ENCODE measurements at regions not wholly inside any gene's neighbourhood (a gene's known extent, or its start where the extent isn't known, plus 50 kb on each side); places are given as distances from the start of the nearest gene placed in this dataset.

GRCh38 chr11:127362754-127363308 is 362.3 kb upstream of the KIRREL3 start:
- DNase-seq (ENCODE audit: insufficient read length, low spot score) (no peak), FAIRE-seq (no peak)
- TF ChIP-seq SPI1 (IDR thresholded peaks at IDR 0.05; ENCODE audit: low read depth, low read length) (no peak), POU2F2 (IDR thresholded peaks at IDR 0.05; ENCODE audit: low read depth, low read length) (no peak), TAF1 (IDR thresholded peaks at IDR 0.05; ENCODE audit: low read depth, low read length) (no peak), PAX5 (IDR thresholded peaks at IDR 0.05; ENCODE audit: insufficient read depth, low read length, severe bottlenecking) (no peak), POLR2A (IDR thresholded peaks at IDR 0.05; ENCODE audit: low read depth, low read length) (no peak)

GRCh38 chr11:127358160-127358559 is 357.6 kb upstream of the KIRREL3 start:
- TF ChIP-seq TAF1 (IDR thresholded peaks at IDR 0.05; ENCODE audit: low read depth, low read length) (no peak), POLR2A (IDR thresholded peaks at IDR 0.05; ENCODE audit: low read depth, low read length) (no peak), POLR2AphosphoS5 (IDR thresholded peaks at IDR 0.05; ENCODE audit: low read depth, low read length) (no peak), PAX5 (IDR thresholded peaks at IDR 0.05; ENCODE audit: insufficient read depth, low read length, severe bottlenecking) (no peak)
- no peak for FAIRE-seq

DNA sequence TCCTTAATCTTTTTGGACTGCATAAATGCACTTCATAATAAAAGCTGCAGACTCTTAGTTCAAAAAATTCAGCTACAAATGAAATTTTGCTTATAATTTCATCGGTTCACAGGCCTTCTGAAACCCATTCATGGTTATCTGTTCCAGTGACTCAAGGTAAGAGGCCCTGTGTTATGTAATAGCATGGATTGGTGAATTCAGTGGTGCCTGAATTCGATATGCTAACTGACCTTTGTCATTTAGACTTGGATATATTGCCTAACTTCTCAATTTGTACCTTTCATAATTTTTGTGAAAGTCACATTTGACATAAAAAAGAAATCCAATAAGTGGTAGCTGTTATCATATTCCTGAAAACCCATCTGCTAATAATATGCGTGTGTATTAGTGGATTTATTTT is 349.9 kb upstream of the KIRREL3 start:
- FAIRE-seq, result no peak
- TF ChIP-seq SPI1 (IDR thresholded peaks at IDR 0.05; ENCODE audit: low read depth, low read length) (no peak), TAF1 (IDR thresholded peaks at IDR 0.05; ENCODE audit: low read depth, low read length) (no peak), POLR2AphosphoS5 (IDR thresholded peaks at IDR 0.05; ENCODE audit: low read depth, low read length) (no peak), PAX5 (IDR thresholded peaks at IDR 0.05; ENCODE audit: insufficient read depth, low read length, severe bottlenecking) (no peak), POLR2A (IDR thresholded peaks at IDR 0.05; ENCODE audit: low read depth, low read length) (no peak), POU2F2 (IDR thresholded peaks at IDR 0.05; ENCODE audit: low read depth, low read length) (no peak)
- DNase-seq (ENCODE audit: insufficient read length, low spot score), result no peak

More at GRCh38 chr11:127358160-127358559, 357.6 kb upstream of the KIRREL3 start:
- no peak for DNase-seq (ENCODE audit: insufficient read length, low spot score)

- peak; percentile 13 for DNase-seq (ENCODE audit: insufficient read length, low spot score)
- no peak for FAIRE-seq
- no peak for TF ChIP-seq POLR2AphosphoS5 (IDR thresholded peaks at IDR 0.05; ENCODE audit: low read depth, low read length)
- no peak for TF ChIP-seq SPI1 (IDR thresholded peaks at IDR 0.05; ENCODE audit: low read depth, low read length)
Measured at GRCh38 chr11:127345819-127346459, 345.4 kb upstream of the KIRREL3 start.

- TF ChIP-seq TAF1 (IDR thresholded peaks at IDR 0.05; ENCODE audit: low read depth, low read length), result no peak
- TF ChIP-seq POU2F2 (IDR thresholded peaks at IDR 0.05; ENCODE audit: low read depth, low read length), result no peak
- TF ChIP-seq POLR2A (IDR thresholded peaks at IDR 0.05; ENCODE audit: low read depth, low read length), result no peak
- no peak for TF ChIP-seq PAX5 (IDR thresholded peaks at IDR 0.05; ENCODE audit: insufficient read depth, low read length, severe bottlenecking)
- no peak for TF ChIP-seq SPI1 (IDR thresholded peaks at IDR 0.05; ENCODE audit: low read depth, low read length)
- TF ChIP-seq POLR2AphosphoS5 (IDR thresholded peaks at IDR 0.05; ENCODE audit: low read depth, low read length), result no peak
- FAIRE-seq, result no peak
- no peak for DNase-seq (ENCODE audit: insufficient read length, low spot score)
Measured at GRCh38 chr11:127340438-127340837, 339.9 kb upstream of the KIRREL3 start.

- no peak for DNase-seq (ENCODE audit: insufficient read length, low spot score)
- FAIRE-seq, result no peak
- TF ChIP-seq POLR2AphosphoS5 (IDR thresholded peaks at IDR 0.05; ENCODE audit: low read depth, low read length) (no peak), POU2F2 (IDR thresholded peaks at IDR 0.05; ENCODE audit: low read depth, low read length) (no peak), TAF1 (IDR thresholded peaks at IDR 0.05; ENCODE audit: low read depth, low read length) (no peak), POLR2A (IDR thresholded peaks at IDR 0.05; ENCODE audit: low read depth, low read length) (no peak), SPI1 (IDR thresholded peaks at IDR 0.05; ENCODE audit: low read depth, low read length) (no peak), PAX5 (IDR thresholded peaks at IDR 0.05; ENCODE audit: insufficient read depth, low read length, severe bottlenecking) (no peak)
Measured at GRCh38 chr11:127339376-127339775, 338.8 kb upstream of the KIRREL3 start.

GRCh38 chr11:127338380-127339259 is 338.1 kb upstream of the KIRREL3 start:
- FAIRE-seq, result no peak
- TF ChIP-seq SPI1 (IDR thresholded peaks at IDR 0.05; ENCODE audit: low read depth, low read length) (no peak), TAF1 (IDR thresholded peaks at IDR 0.05; ENCODE audit: low read depth, low read length) (no peak), POU2F2 (IDR thresholded peaks at IDR 0.05; ENCODE audit: low read depth, low read length) (no peak)

DNA sequence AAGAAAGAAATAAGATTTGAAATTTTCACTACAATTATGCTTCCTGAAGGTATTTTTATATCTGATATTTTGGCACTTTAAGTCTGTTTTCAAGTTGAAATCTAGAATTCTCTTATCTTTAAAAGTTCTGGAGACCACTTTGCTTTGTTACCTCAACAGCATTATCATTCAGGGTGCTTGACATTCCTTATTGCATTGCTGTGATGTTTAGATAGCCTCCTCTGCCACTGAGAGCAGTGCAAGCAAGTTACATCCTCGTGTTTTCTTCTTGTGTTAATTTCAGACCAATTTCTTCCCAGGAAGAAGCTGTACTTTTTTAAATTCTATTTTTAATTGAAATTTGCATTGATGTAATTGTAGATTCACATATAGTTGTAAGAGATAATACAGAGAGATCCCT is 333.9 kb upstream of the KIRREL3 start:
- FAIRE-seq, result no peak
- TF ChIP-seq SPI1 (IDR thresholded peaks at IDR 0.05; ENCODE audit: low read depth, low read length), result no peak
- TF ChIP-seq POLR2A (IDR thresholded peaks at IDR 0.05; ENCODE audit: low read depth, low read length), result no peak
- no peak for TF ChIP-seq PAX5 (IDR thresholded peaks at IDR 0.05; ENCODE audit: insufficient read depth, low read length, severe bottlenecking)
- TF ChIP-seq POU2F2 (IDR thresholded peaks at IDR 0.05; ENCODE audit: low read depth, low read length), result no peak
- no peak for TF ChIP-seq TAF1 (IDR thresholded peaks at IDR 0.05; ENCODE audit: low read depth, low read length)
- no peak for TF ChIP-seq POLR2AphosphoS5 (IDR thresholded peaks at IDR 0.05; ENCODE audit: low read depth, low read length)
- DNase-seq (ENCODE audit: insufficient read length, low spot score), result no peak

More at GRCh38 chr11:127338380-127339259, 338.1 kb upstream of the KIRREL3 start:
- no peak for DNase-seq (ENCODE audit: insufficient read length, low spot score)

DNA sequence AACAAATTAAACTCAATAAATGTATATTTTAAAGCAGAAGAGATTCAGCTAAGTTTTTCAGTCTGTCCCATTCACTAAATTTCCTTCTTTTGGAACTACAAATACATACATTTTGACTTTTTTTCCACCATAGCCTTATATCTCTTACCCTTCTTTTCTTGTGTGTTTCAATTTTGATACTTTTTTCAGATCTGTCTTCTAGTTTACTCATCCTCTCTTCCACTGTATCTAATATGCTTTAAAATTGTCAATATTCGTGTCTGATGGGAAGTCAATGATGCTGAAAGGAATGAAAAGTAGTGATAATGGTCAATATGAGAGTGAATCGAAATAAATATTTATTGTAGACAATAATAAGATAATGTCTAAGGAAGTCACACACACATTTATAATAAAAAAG is 332.3 kb upstream of the KIRREL3 start:
- FAIRE-seq (no peak), DNase-seq (ENCODE audit: insufficient read length, low spot score) (no peak)
- TF ChIP-seq SPI1 (IDR thresholded peaks at IDR 0.05; ENCODE audit: low read depth, low read length) (no peak), POLR2A (IDR thresholded peaks at IDR 0.05; ENCODE audit: low read depth, low read length) (no peak), POLR2AphosphoS5 (IDR thresholded peaks at IDR 0.05; ENCODE audit: low read depth, low read length) (no peak), PAX5 (IDR thresholded peaks at IDR 0.05; ENCODE audit: insufficient read depth, low read length, severe bottlenecking) (no peak), POU2F2 (IDR thresholded peaks at IDR 0.05; ENCODE audit: low read depth, low read length) (no peak), TAF1 (IDR thresholded peaks at IDR 0.05; ENCODE audit: low read depth, low read length) (no peak)

Data from GM12891 (cell line).